Panc1 (cell line): ENCODE measurements at regions not wholly inside any gene's neighbourhood (a gene's known extent, or its start where the extent isn't known, plus 50 kb on each side); places are given as distances from the start of the nearest gene placed in this dataset.
"Not testable (repeated sequence)": the region's sequence is repeated elsewhere in the genome, so short reads cannot be mapped to it uniquely, and the experiment has no call there.

Experiments used
- POLR2AphosphoS5 ChIP-seq: IDR thresholded peaks from 2 replicates; pipeline ENCODE4 v1.6.1; 2012; ENCODE audit warnings: mild to moderate bottlenecking, low read depth, low read length, moderate library complexity
- SIN3A ChIP-seq: IDR thresholded peaks from 2 replicates; pipeline ENCODE4 v1.6.1; 2012; ENCODE audit warnings: low read depth, mild to moderate bottlenecking, low read length, moderate library complexity, borderline replicate concordance; ENCODE audit not compliant: insufficient read depth
- TCF7L2 ChIP-seq: IDR thresholded peaks from 2 replicates; pipeline ENCODE4 v1.6.1; 2011; ENCODE audit warnings: mild to moderate bottlenecking, low read depth, low read length, inconsistent platforms
- TF ChIP-seq, protein P1 (sequence below): fragments of 450-650 bp; IDR thresholded peaks from 2 replicates; pipeline ENCODE4 v1.5.1; 2017; ENCODE audit warnings: mild to moderate bottlenecking
- TF ChIP-seq, protein P2 (sequence below), 2 experiments: IDR thresholded peaks; 2 replicates each; pipeline ENCODE4 v1.6.1; 2011 to 2012; ENCODE audit warnings: low read depth in 2 of 2, control low read depth in 1 of 2, low read length in 1 of 2, mild to moderate bottlenecking in 1 of 2, moderate library complexity in 1 of 2; ENCODE audit not compliant: insufficient read depth in 1 of 2

DNA sequence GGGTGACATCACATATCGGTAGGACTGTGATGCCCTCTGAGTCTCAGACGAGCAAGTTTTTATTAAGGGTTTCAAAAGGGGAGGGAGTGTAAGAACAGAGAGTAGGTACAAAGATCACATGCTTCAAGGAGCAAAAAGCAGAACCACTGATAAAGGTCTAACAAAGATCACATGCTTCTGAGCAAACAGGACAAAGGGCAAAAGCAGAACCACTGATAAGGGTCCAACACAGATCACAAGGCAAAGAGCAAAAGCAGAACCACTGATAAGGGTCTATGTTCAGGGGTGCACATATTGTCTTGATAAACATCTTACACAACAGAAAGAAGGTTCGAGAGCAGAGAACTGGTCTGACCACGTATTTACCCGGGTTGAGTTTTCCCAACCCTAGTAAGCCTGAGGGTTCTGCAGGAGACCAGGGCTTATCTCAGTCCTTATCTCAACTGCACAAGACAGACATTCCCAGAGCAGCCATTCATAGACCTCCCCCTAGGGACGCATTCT is 604.2 kb upstream of the GYPC start:
- TF ChIP-seq, protein P1, sequence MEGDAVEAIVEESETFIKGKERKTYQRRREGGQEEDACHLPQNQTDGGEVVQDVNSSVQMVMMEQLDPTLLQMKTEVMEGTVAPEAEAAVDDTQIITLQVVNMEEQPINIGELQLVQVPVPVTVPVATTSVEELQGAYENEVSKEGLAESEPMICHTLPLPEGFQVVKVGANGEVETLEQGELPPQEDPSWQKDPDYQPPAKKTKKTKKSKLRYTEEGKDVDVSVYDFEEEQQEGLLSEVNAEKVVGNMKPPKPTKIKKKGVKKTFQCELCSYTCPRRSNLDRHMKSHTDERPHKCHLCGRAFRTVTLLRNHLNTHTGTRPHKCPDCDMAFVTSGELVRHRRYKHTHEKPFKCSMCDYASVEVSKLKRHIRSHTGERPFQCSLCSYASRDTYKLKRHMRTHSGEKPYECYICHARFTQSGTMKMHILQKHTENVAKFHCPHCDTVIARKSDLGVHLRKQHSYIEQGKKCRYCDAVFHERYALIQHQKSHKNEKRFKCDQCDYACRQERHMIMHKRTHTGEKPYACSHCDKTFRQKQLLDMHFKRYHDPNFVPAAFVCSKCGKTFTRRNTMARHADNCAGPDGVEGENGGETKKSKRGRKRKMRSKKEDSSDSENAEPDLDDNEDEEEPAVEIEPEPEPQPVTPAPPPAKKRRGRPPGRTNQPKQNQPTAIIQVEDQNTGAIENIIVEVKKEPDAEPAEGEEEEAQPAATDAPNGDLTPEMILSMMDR = not testable (repeated sequence)
- not testable (repeated sequence) for TF ChIP-seq SIN3A, POLR2AphosphoS5, TCF7L2
- TF ChIP-seq, protein P2, sequence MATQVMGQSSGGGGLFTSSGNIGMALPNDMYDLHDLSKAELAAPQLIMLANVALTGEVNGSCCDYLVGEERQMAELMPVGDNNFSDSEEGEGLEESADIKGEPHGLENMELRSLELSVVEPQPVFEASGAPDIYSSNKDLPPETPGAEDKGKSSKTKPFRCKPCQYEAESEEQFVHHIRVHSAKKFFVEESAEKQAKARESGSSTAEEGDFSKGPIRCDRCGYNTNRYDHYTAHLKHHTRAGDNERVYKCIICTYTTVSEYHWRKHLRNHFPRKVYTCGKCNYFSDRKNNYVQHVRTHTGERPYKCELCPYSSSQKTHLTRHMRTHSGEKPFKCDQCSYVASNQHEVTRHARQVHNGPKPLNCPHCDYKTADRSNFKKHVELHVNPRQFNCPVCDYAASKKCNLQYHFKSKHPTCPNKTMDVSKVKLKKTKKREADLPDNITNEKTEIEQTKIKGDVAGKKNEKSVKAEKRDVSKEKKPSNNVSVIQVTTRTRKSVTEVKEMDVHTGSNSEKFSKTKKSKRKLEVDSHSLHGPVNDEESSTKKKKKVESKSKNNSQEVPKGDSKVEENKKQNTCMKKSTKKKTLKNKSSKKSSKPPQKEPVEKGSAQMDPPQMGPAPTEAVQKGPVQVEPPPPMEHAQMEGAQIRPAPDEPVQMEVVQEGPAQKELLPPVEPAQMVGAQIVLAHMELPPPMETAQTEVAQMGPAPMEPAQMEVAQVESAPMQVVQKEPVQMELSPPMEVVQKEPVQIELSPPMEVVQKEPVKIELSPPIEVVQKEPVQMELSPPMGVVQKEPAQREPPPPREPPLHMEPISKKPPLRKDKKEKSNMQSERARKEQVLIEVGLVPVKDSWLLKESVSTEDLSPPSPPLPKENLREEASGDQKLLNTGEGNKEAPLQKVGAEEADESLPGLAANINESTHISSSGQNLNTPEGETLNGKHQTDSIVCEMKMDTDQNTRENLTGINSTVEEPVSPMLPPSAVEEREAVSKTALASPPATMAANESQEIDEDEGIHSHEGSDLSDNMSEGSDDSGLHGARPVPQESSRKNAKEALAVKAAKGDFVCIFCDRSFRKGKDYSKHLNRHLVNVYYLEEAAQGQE (IDR thresholded peaks at IDR 0.05; ENCODE audit: insufficient read depth in 1 of 2, low read depth in 2 of 2, low read length in 1 of 2) = not testable (repeated sequence)
